Upper lobe of left lung (tissue), 4 donors: ENCODE measurements at regions not wholly inside any gene's neighbourhood (a gene's known extent, or its start where the extent isn't known, plus 50 kb on each side); places are given as distances from the start of the nearest gene placed in this dataset.

Source experiments
- CTCF ChIP-seq, 6 experiments: fragments of 450-650 bp in 4 of 6; fragments of 200-600 bp in 2 of 6; sonication (generic) in 2 of 6; IDR thresholded peaks; one replicate each; pipeline ENCODE4 v1.5.1; 2016 to 2019; ENCODE audit warnings: antibody characterized with exemption in 6 of 6
- EP300 ChIP-seq, 4 donors: sonication (generic); formaldehyde crosslinking; IDR thresholded peaks; one replicate each; pipeline ENCODE4 v1.5.1; 2017; ENCODE audit warnings: antibody characterized with exemption in 4 of 4, control low read depth in 2 of 4
- POLR2A ChIP-seq, 4 donors: fragments of 450-650 bp; IDR thresholded peaks; one replicate each; pipeline ENCODE4 v1.5.1; 2016 to 2017; ENCODE audit warnings: antibody characterized with exemption in 4 of 4, mild to moderate bottlenecking in 2 of 4
- POLR2AphosphoS5 ChIP-seq, 2 donors: sonication (generic); formaldehyde crosslinking; IDR thresholded peaks; one replicate each; pipeline ENCODE4 v1.5.1; 2017; ENCODE audit warnings: antibody characterized with exemption in 2 of 2

DNA sequence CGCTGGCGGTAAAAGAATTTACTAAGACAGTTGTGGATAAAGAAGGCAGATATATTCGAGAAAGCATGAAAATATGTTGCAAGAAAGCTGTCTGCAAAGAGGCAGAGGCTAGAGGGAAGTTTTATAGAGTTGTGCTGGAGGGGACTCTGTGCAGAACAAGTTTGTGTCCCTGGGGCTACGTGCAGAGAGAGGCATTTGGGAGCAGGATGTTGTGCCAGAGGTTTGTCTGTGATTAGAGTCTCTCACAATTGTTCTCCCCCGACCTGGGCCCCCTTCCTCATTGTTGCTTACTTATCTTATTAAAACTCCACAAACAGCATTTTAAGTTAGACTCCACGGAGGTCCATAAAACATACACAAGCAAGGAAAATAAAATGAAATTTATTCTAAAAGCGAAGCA lies 831.3 kb downstream of the NLGN4X start:
- TF ChIP-seq CTCF (IDR thresholded peaks at IDR 0.05) (no peak), POLR2AphosphoS5 (IDR thresholded peaks at IDR 0.05) (no peak), EP300 (IDR thresholded peaks at IDR 0.05) (no peak), POLR2A (IDR thresholded peaks at IDR 0.05) (no peak)
